ENCODE measurements at regions not wholly inside any gene's neighbourhood (a gene's known extent, or its start where the extent isn't known, plus 50 kb on each side); places are given as distances from the start of the nearest gene placed in this dataset.

- no peak for DNase-seq
Observed at GRCh38 chr2:103268841-103269498, 507.1 kb downstream of the TMEM182 start.

- no peak for DNase-seq
Observed at GRCh38 chr2:103276869-103277268, 515.0 kb downstream of the TMEM182 start.

GRCh38 chr2:103284750-103285149, 522.9 kb downstream of the TMEM182 start:
- no peak for DNase-seq

GRCh38 chr2:103285354-103285753, 523.5 kb downstream of the TMEM182 start:
- DNase-seq, result no peak

- DNase-seq, result no peak
Observed at GRCh38 chr2:103287746-103288145, 525.9 kb downstream of the TMEM182 start.

GRCh38 chr2:103288696-103289095, 526.9 kb downstream of the TMEM182 start:
- no peak for DNase-seq

- DNase-seq, result peak in 2 of 51 donors; percentile 2 to 3
Observed at GRCh38 chr2:103289105-103289725, 527.4 kb downstream of the TMEM182 start.

GRCh38 chr2:103292573-103292972, 530.7 kb downstream of the TMEM182 start:
- DNase-seq, result no peak

- DNase-seq, result no peak
Observed at GRCh38 chr2:103293067-103293741, 531.4 kb downstream of the TMEM182 start.

GRCh38 chr2:103293742-103294077, 531.9 kb downstream of the TMEM182 start:
- DNase-seq, result no peak

GRCh38 chr2:103294420-103294819, 532.6 kb downstream of the TMEM182 start:
- DNase-seq, result no peak

- no peak for DNase-seq
Observed at GRCh38 chr2:103295591-103295990, 533.8 kb downstream of the TMEM182 start.

GRCh38 chr2:103324671-103325070, 562.8 kb downstream of the TMEM182 start:
- DNase-seq, result no peak

- DNase-seq, result no peak
Observed at GRCh38 chr2:103327386-103327785, 565.6 kb downstream of the TMEM182 start.

- no peak for DNase-seq
Observed at GRCh38 chr2:103327966-103328365, 566.1 kb downstream of the TMEM182 start.

- DNase-seq, result no peak
Observed at GRCh38 chr2:103335403-103335802, 573.6 kb downstream of the TMEM182 start.

GRCh38 chr2:103338819-103339218, 577.0 kb downstream of the TMEM182 start:
- no peak for DNase-seq

GRCh38 chr2:103346780-103347179, 584.9 kb downstream of the TMEM182 start:
- DNase-seq, result no peak

- no peak for DNase-seq
Observed at GRCh38 chr2:103353774-103354173, 591.9 kb downstream of the TMEM182 start.

- DNase-seq, result no peak
Observed at GRCh38 chr2:103355287-103355686, 593.5 kb downstream of the TMEM182 start.

GRCh38 chr2:103361712-103362111, 599.9 kb downstream of the TMEM182 start:
- DNase-seq, result no peak

GRCh38 chr2:103363639-103364038, 601.8 kb downstream of the TMEM182 start:
- no peak for DNase-seq

GRCh38 chr2:103364177-103364576, 602.3 kb downstream of the TMEM182 start:
- no peak for DNase-seq

Measured in hypothalamus (tissue), 51 donors.